Loucy (cell line): ENCODE measurements at regions not wholly inside any gene's neighbourhood (a gene's known extent, or its start where the extent isn't known, plus 50 kb on each side); places are given as distances from the start of the nearest gene placed in this dataset.

ENCODE experiments used
- CTCF ChIP-seq: fragments of 200-600 bp; sonication (generic); conservative IDR thresholded peaks from 2 replicates; pipeline ENCODE4 v1.5.1; 2014; ENCODE audit warnings: mild to moderate bottlenecking, antibody characterized with exemption, low read length
- EZH2phosphoT487 ChIP-seq: fragments of 200-600 bp; IDR thresholded peaks from 2 replicates; pipeline ENCODE4 v1.6.1; 2018; ENCODE audit warnings: antibody characterized with exemption, mild to moderate bottlenecking, moderate library complexity, borderline replicate concordance

GRCh38 chr16:27671410-27671809 is 121.5 kb downstream of the KATNIP start:
- TF ChIP-seq CTCF (no peak), EZH2phosphoT487 (no peak)
